NOMO-1 treated with DMSO at 0.1 percent for 48 hours (cell line): ENCODE measurements at regions not wholly inside any gene's neighbourhood (a gene's known extent, or its start where the extent isn't known, plus 50 kb on each side); places are given as distances from the start of the nearest gene placed in this dataset.

Experiments used
- DNase-seq: peaks from one replicate; lab custom pipeline; 2025; ENCODE audit not compliant: unreplicated experiment; lab: John Stamatoyannopoulos, UW

GRCh38 chr3:124567179-124567578 is 163.1 kb upstream of the UMPS start:
- DNase-seq: no peak

- DNase-seq: no peak
Measured at GRCh38 chr3:124569761-124570160, 160.5 kb upstream of the UMPS start.

GRCh38 chr3:124570232-124570631 is 160.0 kb upstream of the UMPS start:
- DNase-seq: no peak

DNA sequence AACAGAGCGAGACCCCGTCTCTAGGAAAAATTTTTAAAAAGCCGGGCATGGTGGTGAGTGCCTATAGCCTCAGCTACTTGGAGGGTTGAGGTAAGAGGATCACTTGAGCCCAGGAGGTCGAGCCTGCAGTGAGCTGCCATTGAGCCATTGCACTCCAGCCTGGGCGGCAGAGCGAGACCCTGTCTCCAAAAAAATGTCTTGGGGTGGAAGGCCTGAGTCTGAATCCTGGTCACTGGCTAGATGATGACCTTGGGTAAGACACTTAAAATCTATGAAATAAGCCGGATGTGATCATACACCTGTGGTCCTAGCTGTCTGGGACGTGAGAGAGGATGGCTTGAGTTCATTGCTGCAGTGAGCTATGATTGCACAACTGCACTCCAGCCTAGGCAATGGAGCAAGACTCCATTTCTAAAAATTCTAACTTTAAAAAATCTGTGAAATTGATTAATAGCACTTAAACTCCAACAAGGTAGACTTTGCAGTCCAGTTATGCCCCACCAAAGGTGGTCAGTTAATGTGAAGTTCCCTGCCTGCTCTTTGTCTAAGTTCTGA is 157.3 kb upstream of the UMPS start:
- no peak for DNase-seq

GRCh38 chr3:124574012-124574411 is 156.2 kb upstream of the UMPS start:
- no peak for DNase-seq

DNA sequence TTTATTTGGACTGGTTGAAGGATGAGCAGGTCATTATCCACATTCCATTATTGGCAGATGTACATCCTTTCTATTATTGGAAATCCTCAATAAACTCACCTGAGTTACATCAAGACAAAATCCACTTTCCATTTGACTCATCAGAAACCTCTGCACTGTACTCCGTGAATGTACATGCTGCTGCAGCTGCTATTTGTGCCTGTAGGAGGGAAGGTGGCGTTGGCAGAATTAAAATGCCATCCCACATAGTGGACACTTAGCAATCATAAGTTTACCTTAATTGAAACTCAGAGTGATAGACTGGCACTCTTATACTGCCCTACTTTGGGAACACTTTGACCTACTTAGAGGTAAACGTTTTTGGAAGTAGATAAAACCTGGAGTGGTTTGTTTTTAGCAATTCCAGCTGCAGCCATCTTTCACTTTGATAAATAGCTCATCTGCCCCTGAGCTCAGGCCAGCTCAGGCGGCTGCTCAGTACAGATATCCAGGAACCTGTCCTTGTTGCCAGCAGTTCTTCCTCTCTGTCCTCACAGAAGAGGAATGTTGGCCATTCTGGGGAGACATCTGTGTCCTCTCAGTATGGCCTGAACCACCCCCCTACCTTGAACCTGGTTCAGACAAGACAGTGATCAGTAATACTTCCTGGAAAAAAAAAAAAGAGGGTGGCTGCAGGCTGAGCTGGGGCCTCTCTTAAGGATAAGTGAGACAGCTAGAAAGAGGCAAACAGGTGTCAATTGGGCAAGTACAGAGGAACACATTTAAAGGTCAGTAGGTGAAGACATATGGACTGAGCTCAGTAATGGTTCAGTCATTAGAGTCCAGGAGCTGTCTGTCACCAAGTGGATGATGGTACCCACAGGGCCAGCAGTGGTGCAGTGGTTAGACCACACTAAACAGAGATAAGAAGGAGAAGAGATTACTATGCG is 153.4 kb upstream of the UMPS start:
- no peak for DNase-seq

DNA sequence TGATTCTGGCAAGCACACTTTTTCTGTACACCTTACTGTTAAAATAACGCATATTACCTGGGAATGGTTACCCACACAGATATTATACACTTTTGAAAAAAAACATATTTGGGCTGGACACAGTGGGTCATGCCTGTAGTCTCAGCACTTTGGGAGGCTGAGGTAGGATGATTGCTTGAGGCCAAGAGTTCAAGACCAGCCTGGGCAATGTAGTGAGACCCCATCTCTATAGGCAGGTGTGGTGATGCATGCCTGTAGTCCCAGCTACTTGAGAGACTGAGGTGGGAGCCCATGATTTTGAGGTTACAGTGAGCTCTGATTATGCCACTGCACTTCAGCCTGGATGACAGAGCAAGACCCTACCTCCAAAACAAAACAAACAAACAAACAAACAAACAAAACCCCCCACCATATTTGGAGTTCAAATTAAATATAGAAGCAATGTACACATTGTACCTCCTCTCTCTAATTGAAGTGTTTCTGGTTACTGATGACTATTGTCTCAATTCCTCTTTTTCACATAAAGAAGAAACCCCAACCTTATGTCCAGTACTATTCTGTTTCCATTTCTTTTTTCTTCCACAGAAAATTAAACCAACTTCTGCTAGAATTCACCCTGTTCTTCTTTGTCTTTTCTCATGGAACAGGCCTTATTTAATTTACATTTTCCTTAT is 152.6 kb upstream of the UMPS start:
- DNase-seq: peak; percentile 32

DNA sequence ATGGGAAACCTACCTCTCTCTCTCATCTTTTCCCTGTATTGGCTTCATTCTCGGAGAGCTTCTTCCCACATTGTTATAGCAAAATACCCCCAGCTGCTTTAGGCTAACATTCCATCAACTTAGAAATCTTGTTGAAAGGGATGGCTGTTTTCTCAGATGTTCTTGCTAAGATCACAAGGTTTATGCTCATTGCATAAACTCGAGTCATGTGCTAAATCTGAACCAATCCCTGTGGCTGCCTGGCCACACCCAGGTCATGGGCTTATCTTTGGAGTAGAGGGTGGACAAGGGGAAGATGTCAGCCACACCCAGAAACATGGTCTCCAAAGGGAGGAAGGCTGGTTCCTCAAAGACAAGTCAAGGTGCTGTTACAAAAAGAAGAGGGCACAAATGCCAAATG is 150.6 kb upstream of the UMPS start:
- no peak for DNase-seq

GRCh38 chr3:124582196-124582595 is 148.1 kb upstream of the UMPS start:
- DNase-seq: no peak

- no peak for DNase-seq
Measured at GRCh38 chr3:124582621-124583395, 147.4 kb upstream of the UMPS start.

DNA sequence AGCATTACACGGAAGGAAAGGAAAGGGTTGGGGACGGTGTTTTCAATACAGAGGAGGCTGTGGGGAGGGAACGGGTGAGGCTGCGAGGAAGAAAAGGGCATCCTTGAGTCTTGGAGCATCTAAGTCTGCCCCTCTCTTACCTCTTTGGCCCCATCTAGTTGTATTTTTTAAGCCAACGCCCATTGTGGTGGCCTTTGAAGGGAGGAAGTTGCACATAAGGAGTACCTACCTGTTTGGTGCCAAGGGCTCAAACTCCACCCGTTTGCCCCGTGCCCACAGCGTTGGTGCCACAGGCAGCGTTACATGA is 146.1 kb upstream of the UMPS start:
- no peak for DNase-seq

DNA sequence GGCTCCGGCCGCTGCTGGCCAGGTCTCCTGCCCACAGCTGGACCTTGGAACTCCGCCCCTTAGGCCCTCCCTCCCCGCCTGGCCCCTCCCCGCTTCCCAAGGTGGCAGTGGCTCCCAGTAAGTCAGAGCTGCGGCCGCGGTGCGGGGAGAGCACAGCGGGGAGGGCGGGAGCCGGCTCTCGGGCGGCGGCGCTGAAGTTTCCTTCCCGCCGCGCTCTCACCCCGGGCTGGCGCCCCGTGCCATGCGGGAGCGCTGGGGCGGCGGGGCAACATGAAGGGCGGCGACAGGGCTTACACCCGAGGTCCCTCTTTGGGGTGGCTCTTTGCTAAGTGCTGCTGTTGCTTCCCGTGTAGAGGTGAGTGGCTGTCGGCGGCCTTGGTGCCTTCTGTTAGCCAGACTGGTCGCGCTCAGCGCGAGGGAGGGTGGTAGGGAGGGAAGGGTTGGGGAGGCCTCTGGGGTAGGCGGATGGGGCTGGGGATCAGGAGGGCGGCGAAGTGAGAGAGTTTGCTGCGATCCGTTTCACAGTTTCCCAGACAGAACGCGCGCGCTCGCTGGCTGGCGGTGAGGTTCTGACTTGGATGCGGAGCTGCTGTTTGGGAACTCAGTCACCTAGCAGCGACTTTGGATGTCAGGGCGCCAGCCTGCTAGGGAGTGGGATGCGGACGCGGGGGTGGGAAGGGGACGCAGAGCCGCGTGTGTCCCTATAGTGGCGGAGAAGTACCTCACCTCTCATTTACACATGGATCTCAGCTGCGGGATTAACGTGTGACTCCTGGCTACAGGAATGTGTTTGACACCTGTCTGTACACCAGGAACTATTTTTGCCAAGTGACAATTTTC is 145.5 kb upstream of the UMPS start:
- no peak for DNase-seq

GRCh38 chr3:124586126-124587052 is 143.9 kb upstream of the UMPS start:
- DNase-seq: no peak

- no peak for DNase-seq
Measured at GRCh38 chr3:124587053-124587408, 143.2 kb upstream of the UMPS start.

DNA sequence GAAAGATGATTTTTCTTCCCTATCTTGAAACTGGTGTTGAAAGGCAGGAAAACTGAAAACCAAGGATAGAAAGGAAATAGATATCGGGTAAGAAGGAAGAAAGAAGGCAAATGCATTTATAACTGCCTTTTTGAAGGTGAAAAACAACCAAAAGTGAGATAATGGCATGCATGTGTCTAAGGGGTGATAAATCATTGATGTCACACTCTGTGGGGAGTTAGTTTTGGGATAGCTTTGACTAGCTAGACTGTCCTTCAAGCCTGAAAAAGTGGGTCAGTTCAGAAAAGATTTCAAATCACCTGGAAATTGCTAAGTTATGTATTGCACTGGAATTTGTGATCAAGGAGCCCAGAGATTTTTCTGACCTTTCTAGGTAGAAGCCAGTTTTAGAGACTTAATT is 142.2 kb upstream of the UMPS start:
- DNase-seq: no peak

- DNase-seq: no peak
Measured at GRCh38 chr3:124588794-124589193, 141.5 kb upstream of the UMPS start.

- no peak for DNase-seq
Measured at GRCh38 chr3:124591699-124592098, 138.6 kb upstream of the UMPS start.

DNA sequence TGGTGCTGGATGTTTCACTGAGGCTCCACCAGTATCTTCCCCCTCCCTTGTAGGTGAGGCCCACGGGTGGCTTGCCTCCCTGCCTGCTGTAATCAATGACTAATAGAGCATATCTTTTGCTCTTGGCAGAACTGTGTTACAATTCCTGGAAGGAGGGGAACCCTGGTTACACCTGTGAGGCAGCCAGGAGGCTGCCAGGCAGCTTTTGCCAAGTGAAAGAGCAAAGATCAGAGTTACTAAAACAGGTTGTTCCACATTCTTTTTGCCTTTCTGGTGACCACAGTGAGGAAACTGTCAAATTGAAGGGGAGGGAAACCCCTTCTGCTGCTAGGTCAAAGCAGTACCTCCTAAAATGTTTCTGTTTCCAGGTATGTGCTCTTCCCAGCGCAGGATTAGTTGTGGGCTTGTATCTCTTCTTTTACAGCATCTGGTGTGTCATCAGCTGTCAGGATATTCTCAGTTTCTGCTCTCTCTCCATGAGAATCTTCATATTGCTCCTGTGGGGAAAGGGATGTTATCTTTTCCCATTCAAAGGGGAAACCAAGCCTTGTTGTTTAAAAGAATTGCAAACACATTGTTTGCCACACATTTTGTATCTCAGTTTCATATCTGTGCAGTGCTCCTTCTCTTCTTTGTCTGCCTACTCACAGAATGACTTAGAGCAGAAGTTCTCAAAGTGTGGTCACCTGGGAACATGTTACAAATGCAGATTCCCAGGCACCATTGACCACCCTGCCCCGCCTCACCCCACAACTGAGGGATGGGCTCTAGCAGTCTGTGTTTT is 137.4 kb upstream of the UMPS start:
- no peak for DNase-seq

- no peak for DNase-seq
Measured at GRCh38 chr3:124593442-124593829, 136.8 kb upstream of the UMPS start.
